Thoracic aorta (tissue), 2 donors: ENCODE measurements at regions not wholly inside any gene's neighbourhood (a gene's known extent, or its start where the extent isn't known, plus 50 kb on each side); places are given as distances from the start of the nearest gene placed in this dataset.
A peak's percentile ranks its signal among the peaks of the same experiment; 100 is the strongest.

Experiments used
- ATAC-seq: fragments of 150-250 bp; one replicate; pipeline ENCODE4 v1.8.0; 2017; ENCODE audit warnings: low read depth; ENCODE audit not compliant: insufficient number of reproducible peaks, low FRiP score
- DNase-seq: peaks from one replicate; pipeline ENCODE4 v3.0.0-alpha.2; 2020; ENCODE audit warnings: low spot score
- H3K27ac ChIP-seq, 2 donors: fragments of 200-600 bp; sonication (generic); 1 replicate in 1 of 2; 2 replicates in 1 of 2; pipeline ENCODE4 v1.5.1; 2016; ENCODE audit warnings: mild to moderate bottlenecking in 2 of 2, moderate library complexity in 2 of 2
- H3K27me3 ChIP-seq: fragments of 200-600 bp; sonication (generic); replicated peaks from 2 replicates; pipeline ENCODE4 v1.6.0; 2016; ENCODE audit warnings: mild to moderate bottlenecking; ENCODE audit not compliant: insufficient read depth
- H3K36me3 ChIP-seq: fragments of 200-600 bp; sonication (generic); one replicate; pipeline ENCODE4 v1.5.1; 2016
- H3K4me1 ChIP-seq, 2 donors: fragments of 200-600 bp; sonication (generic); 1 replicate in 1 of 2; 2 replicates in 1 of 2; pipeline versions ENCODE4 v1.5.1 to v1.6.0; 2016; ENCODE audit warnings: low read depth in 2 of 2, mild to moderate bottlenecking in 1 of 2; ENCODE audit not compliant: control insufficient read depth in 1 of 2
- H3K4me3 ChIP-seq: fragments of 200-600 bp; sonication (generic); 2 replicates; pipeline ENCODE4 v1.5.1; 2016; ENCODE audit warnings: mild to moderate bottlenecking
- H3K9me3 ChIP-seq: fragments of 200-600 bp; sonication (generic); 2 replicates; pipeline ENCODE4 v1.5.1; 2016
- CTCF ChIP-seq: fragments of 200-600 bp; sonication (generic); IDR thresholded peaks from one replicate; pipeline ENCODE4 v1.5.1; 2019; ENCODE audit warnings: antibody characterized with exemption

- no peak for ATAC-seq
Measured at GRCh38 chr15:97731859-97732258, 228.6 kb upstream of the ARRDC4 start.

GRCh38 chr15:97733373-97733772, 227.1 kb upstream of the ARRDC4 start:
- H3K4me3 ChIP-seq = no peak overlapping the region
- H3K27ac ChIP-seq = no peak overlapping the region
- H3K9me3 ChIP-seq = no peaks in the 10 kb centered on the region
- no peak for TF ChIP-seq CTCF
- ATAC-seq = no peak
- no peak for DNase-seq
- no peaks in the 10 kb centered on the region for H3K27me3 ChIP-seq
- H3K36me3 ChIP-seq = no peaks in the 10 kb centered on the region
- no peaks in the 10 kb centered on the region for H3K4me1 ChIP-seq

More at GRCh38 chr15:97731859-97732258, 228.6 kb upstream of the ARRDC4 start:
- Histone ChIP-seq H3K4me1 (no peaks in the 10 kb centered on the region), H3K36me3 (no peaks in the 10 kb centered on the region), H3K9me3 (no peaks in the 10 kb centered on the region), H3K27ac (no peak overlapping the region), H3K27me3 (no peaks in the 10 kb centered on the region), H3K4me3 (no peak overlapping the region)
- DNase-seq = no peak
- no peak for TF ChIP-seq CTCF

GRCh38 chr15:97736748-97737147, 223.8 kb upstream of the ARRDC4 start:
- H3K36me3 ChIP-seq = no peaks in the 10 kb centered on the region
- no peak for ATAC-seq
- no peak for DNase-seq
- no peak for TF ChIP-seq CTCF
- no peaks in the 10 kb centered on the region for H3K9me3 ChIP-seq
- H3K27ac ChIP-seq = no peak overlapping the region
- no peaks in the 10 kb centered on the region for H3K27me3 ChIP-seq
- no peak overlapping the region for H3K4me3 ChIP-seq
- no peaks in the 10 kb centered on the region for H3K4me1 ChIP-seq

GRCh38 chr15:97745481-97746071, 214.9 kb upstream of the ARRDC4 start:
- H3K4me1 ChIP-seq = no peaks in the 10 kb centered on the region
- H3K27ac ChIP-seq = no peak overlapping the region
- H3K4me3 ChIP-seq = no peak overlapping the region
- no peaks in the 10 kb centered on the region for H3K9me3 ChIP-seq
- ATAC-seq (no peak), DNase-seq (no peak)
- peak; percentile 26 for TF ChIP-seq CTCF
- no peaks in the 10 kb centered on the region for H3K27me3 ChIP-seq
- H3K36me3 ChIP-seq = no peaks in the 10 kb centered on the region

GRCh38 chr15:97747342-97747741, 213.2 kb upstream of the ARRDC4 start:
- H3K27ac ChIP-seq = no peak overlapping the region
- DNase-seq = no peak
- H3K4me3 ChIP-seq = no peak overlapping the region
- ATAC-seq = no peak
- no peak for TF ChIP-seq CTCF
- no peaks in the 10 kb centered on the region for H3K9me3 ChIP-seq
- no peaks in the 10 kb centered on the region for H3K36me3 ChIP-seq
- no peaks in the 10 kb centered on the region for H3K27me3 ChIP-seq
- no peaks in the 10 kb centered on the region for H3K4me1 ChIP-seq
